Fibroblast of skin of left quadriceps (primary cell): ENCODE measurements at regions not wholly inside any gene's neighbourhood (a gene's known extent, or its start where the extent isn't known, plus 50 kb on each side); places are given as distances from the start of the nearest gene placed in this dataset.
A peak's percentile ranks its signal among the peaks of the same experiment; 100 is the strongest.
"Not testable (repeated sequence)": the region's sequence is repeated elsewhere in the genome, so short reads cannot be mapped to it uniquely, and the experiment has no call there.

Experiments used
- DNase-seq, 2 experiments: peaks; one replicate each; pipeline ENCODE4 v3.0.0-alpha.2; 2013; ENCODE audit warnings: low read depth in 2 of 2

DNA sequence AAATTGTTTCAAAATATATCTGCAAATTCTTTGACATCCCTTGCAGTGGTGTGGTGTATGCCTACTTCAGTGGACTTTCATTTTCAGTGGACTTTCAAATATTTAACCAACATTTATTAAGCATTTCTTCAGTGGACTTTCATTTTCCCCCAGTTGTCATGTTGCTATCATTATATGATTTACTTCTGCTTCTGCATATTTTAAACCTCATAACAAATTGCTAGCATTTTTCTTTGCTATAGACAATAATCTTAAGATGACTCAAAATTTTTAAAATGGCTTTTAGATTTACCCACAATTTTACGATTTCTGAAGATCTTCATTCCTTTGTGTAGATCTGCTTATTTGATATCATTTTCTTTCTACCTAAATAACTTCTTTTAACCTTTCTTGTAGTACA lies 592.7 kb upstream of the SLC35B3 start:
- no peak for DNase-seq

- DNase-seq = peak in 1 of 2 experiments; percentile 13
These were observed 590.5 kb upstream of the SLC35B3 start for GRCh38 chr6:9025796-9026394.

GRCh38 chr6:9025228-9025627 lies 589.9 kb upstream of the SLC35B3 start:
- DNase-seq = no peak

- not testable (repeated sequence) for DNase-seq
These were observed 588.9 kb upstream of the SLC35B3 start for GRCh38 chr6:9024246-9024645.

DNA sequence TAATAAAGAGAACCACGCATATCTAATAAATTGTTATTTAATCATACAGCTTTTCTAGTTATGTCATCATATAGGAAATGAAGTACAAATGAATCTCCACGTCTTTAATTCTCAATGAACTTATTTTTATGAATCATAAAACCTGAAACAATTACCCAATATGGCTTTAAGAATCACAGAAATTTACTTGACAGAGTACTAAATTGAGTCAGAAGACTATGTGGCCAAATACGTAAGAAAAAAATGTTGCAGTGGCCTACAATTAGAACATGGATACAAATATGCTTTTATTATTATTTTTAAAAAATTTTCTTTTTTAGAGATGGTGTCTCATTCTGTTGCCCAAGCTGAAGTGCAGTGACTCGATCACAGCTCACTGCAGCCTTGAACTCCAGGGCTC lies 584.7 kb upstream of the SLC35B3 start:
- no peak for DNase-seq

DNA sequence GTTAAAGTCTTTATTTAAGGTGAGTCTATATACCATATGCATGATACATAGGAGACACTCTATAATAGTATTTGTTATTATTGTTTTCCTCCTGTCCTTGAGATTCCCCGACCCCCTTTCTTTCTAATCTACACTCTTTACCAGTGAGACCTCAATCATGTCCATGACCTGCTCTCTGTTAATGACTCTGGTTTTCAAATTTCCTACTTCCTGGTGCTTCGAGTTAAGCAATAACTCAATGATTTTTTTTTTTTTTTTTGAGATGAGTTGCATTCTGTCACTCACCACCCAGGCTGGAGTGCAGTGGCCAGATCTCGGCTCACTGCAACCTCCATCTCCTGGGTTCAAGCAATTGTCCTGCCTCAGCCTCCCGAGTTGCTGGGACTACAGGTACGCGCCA lies 574.6 kb upstream of the SLC35B3 start:
- no peak for DNase-seq

DNA sequence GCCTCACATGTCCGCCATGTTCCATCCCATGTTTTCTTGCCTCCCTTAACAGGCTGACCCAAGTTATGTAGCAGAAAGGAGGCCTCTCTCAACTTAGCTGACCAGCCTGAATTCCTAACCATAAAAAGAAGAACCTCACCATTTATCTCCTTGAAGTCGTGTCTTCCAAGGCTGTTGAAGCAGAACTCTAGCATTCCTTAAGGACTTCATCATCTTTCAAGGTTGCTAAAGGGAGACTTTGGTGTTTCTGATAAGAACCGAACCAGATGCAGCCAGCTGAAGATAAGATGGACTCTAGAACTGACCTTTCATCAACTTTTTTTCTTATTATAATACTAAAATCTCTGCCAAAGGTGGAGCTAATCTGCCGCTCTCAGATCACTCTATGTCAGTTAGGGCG lies 571.7 kb upstream of the SLC35B3 start:
- no peak for DNase-seq

DNA sequence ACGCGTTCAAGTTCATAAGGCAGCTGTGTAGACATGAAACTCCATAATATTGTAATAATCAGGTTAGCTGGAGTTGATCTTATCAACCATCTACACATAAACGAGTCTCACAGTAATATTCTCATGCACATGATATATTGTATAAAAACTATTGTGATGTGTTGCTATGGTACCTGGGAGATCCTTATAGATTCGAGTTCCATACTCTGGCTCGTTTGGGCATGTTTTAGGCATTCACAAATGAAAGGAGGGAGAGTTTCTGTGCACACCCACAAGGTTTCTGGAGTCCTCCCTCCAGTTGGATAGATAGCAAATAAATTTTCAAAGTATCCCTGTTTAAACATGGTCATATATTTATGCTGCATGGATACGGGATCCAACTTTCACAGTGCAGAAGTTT lies 567.5 kb upstream of the SLC35B3 start:
- no peak for DNase-seq

DNA sequence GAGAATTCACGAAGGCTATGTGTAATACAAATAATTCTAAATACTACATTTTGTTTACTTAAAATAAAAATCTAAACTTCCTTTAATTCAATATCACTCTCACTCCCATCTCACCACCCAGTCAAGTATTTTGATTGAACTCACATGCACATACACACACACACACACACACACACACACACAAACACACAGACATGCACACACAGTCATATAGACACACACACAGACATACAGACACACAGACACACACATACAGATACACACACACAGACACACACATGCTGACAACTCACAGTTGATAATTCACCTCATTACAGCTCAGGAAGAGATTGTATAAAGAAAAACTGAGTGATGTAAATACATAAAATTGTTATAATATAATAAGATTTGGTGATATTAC lies 559.8 kb upstream of the SLC35B3 start:
- no peak for DNase-seq

DNA sequence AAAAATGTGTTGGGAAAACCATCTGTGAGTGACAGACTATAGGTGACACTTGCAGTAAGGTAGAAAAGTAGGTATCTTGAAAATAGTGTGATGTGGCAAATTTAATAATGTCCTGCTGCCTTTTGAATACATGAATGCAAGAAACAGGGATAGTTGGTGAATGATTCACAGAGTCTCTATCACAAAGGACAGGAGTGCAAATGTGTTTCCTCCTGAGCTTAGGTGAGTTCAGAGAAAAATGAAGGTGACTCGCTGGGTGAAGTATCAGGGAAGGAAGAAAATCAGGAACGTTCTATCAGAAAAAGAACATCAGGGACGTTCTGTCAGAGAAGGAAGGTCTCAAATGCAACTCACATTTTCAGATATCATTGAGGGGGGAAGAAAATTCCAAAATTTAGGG lies 557.8 kb upstream of the SLC35B3 start:
- no peak for DNase-seq

- DNase-seq = no peak
These were observed 556.5 kb upstream of the SLC35B3 start for GRCh38 chr6:8991844-8992243.

DNA sequence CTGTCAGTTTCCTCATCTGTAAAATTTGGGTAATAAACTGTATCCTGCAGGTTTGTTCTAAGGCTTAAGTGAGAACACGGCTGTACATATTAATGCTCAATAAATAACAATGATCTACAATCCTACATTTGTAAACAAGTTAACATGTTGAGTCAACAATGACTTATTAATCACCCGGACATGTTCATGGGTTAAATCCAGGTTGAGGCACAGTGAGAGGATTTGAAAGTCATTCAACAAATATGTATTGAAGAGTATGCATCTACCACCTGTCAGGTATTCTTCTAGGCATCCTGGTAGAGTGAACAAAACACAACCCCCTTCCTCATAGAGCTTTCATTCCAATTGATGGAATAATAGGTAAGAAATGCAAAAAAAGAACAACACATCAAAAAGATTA lies 554.7 kb upstream of the SLC35B3 start:
- no peak for DNase-seq

GRCh38 chr6:8983202-8983688 lies 547.9 kb upstream of the SLC35B3 start:
- peak; percentile 29 to 35 for DNase-seq

GRCh38 chr6:8982668-8983067 lies 547.3 kb upstream of the SLC35B3 start:
- no peak for DNase-seq

GRCh38 chr6:8973395-8973794 lies 538.0 kb upstream of the SLC35B3 start:
- no peak for DNase-seq

DNA sequence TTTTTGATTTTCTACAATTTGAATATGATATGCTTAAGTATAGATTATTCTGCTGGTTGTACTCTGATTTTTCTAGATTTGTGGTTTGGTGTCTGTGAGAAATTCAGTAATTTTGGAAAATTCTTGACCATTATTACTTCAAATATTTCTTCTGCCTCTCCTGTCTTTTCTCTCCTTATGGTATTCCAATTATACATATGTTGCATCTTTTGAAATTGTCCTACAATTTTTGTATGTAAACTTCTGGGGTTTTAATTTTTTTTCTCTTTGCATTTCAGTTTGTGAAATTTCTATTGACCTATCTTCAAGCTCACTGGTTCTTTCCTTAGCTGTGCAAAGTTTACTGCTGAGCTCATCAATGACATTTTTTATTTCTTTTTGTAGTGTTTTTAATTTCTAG lies 534.4 kb upstream of the SLC35B3 start:
- no peak for DNase-seq

- no peak for DNase-seq
These were observed 523.7 kb upstream of the SLC35B3 start for GRCh38 chr6:8958894-8959511.

DNA sequence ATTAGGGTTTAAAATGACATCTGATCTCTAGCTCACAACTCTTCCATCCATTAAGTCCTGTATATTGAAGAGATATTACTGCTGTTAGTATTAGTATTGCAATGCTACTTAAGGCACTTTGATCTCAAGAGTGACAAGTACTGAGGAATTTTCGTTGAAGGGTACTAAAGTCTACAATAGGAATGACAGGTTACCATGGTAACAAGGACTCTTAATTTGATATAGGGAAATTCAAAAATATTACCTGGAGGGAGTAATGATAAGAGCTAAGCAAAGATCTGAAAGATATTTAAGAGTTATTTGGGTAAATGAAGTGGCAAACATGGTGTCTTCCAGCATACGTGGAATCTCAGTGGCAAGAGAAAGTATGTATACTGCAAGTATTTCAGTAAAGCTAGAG lies 518.0 kb upstream of the SLC35B3 start:
- DNase-seq = no peak

GRCh38 chr6:8948733-8949132 lies 513.4 kb upstream of the SLC35B3 start:
- DNase-seq = no peak

DNA sequence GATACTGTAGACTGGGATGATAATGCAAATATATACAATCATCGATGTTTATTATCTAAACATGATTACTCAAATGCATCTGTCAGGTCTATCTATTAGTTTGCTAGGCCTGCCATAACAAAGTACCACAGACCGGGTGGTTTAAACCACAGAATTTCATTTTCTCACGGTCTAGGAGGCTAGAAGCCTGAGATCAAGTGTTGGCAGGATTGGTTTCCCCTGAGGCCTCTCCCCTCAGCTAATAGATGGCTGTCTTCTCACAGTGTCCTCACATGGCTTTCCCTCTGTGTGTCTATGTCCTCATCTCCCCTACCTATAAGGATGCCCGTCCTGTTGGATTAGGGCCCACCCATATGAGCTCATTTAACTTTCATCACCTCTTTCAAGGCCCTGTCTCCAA lies 512.6 kb upstream of the SLC35B3 start:
- no peak for DNase-seq

DNA sequence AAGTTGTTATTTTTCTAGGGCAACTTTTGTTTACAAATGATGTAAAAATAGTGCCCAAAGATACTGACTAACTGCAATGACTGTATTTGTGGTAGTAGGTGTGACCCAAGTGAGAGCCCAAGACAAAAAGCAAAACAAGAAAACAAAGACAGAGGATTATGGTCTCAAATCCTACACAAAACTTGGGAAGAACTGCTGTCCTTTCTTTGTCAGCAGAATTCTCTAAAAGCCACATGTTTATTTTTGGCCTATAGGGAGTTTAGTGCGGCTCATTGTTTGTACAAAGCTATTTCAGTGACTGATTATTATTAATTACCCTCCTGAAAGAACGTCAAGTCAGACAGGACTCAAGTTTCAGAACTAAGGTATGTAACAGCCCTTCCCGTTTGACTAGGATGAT lies 509.2 kb upstream of the SLC35B3 start:
- DNase-seq = no peak

DNA sequence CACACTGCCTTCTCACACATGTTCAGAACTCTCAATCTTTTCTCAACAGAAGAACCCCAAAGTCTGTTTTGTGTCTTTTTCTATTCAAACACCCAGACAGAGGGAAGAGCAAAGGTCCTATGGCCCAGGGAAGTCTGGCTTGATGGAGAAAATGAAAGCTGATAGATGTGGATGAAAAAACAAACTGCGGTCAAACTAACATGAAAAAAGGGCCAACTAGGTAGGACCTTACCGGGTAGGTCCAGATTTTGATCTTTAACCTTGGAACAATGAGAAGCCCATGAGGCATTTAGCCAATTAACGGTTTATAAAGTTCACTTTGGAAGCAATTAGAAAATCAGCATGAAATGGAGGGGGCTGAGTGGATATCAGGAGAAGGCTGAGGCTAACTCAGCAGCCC lies 507.7 kb upstream of the SLC35B3 start:
- no peak for DNase-seq

GRCh38 chr6:8941577-8941976 lies 506.2 kb upstream of the SLC35B3 start:
- DNase-seq = no peak

DNA sequence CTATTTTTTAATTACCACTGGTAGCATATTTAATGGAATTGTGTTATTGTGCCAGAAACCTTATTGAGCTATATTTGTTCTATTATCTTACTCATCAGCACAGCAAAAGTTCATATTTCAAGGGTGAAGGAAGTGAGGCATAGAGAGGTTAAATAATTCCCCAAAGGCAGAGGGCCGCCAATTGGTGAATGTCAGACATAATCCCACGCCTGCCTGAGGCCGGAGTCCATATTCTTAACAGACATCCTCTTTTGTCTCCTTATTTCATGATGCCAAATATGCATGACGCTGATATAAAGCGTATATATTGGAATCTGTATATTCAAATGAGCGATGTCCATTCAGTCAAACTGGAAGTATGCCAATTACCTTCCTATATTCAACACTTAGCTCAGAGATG lies 505.0 kb upstream of the SLC35B3 start:
- DNase-seq = no peak
